ENCODE measurements at regions not wholly inside any gene's neighbourhood (a gene's known extent, or its start where the extent isn't known, plus 50 kb on each side); places are given as distances from the start of the nearest gene placed in this dataset.

- H3K4me1 Mint-ChIP-seq = peaks cover 7% of the 10 kb centered on the region
- no peak overlapping the region for H3K27ac Mint-ChIP-seq
- DNase-seq = no peak
- no peaks in the 10 kb centered on the region for H3K9me3 Mint-ChIP-seq
- no peaks in the 10 kb centered on the region for H3K36me3 Mint-ChIP-seq (ENCODE audit: low read depth)
- ATAC-seq = no peak
- H3K27me3 Mint-ChIP-seq = peaks cover 67% of the 10 kb centered on the region
- no peak overlapping the region for H3K4me3 Mint-ChIP-seq
Observed at GRCh38 chr6:166009385-166010031, 158.1 kb downstream of the TBXT start.

GRCh38 chr6:166008441-166009369, 158.9 kb downstream of the TBXT start:
- no peaks in the 10 kb centered on the region for H3K36me3 Mint-ChIP-seq (ENCODE audit: low read depth)
- H3K27me3 Mint-ChIP-seq = peaks cover 75% of the 10 kb centered on the region
- H3K4me1 Mint-ChIP-seq = peaks cover 7% of the 10 kb centered on the region
- DNase-seq (no peak), ATAC-seq (peak; percentile 31)
- H3K27ac Mint-ChIP-seq = no peak overlapping the region
- H3K9me3 Mint-ChIP-seq = no peaks in the 10 kb centered on the region
- peak overlapping the region; percentile 18 for H3K4me3 Mint-ChIP-seq

- Mint-ChIP-seq H3K36me3 (ENCODE audit: low read depth) (no peaks in the 10 kb centered on the region), H3K9me3 (no peaks in the 10 kb centered on the region), H3K4me1 (peaks cover 7% of the 10 kb centered on the region), H3K4me3 (peak overlapping the region; percentile 18), H3K27ac (no peak overlapping the region), H3K27me3 (peaks cover 80% of the 10 kb centered on the region)
- ATAC-seq (no peak), DNase-seq (no peak)
Observed at GRCh38 chr6:166007349-166008263, 160.0 kb downstream of the TBXT start.

GRCh38 chr6:166006900-166007301, 160.8 kb downstream of the TBXT start:
- Mint-ChIP-seq H3K36me3 (ENCODE audit: low read depth) (no peaks in the 10 kb centered on the region), H3K4me1 (peaks cover 7% of the 10 kb centered on the region), H3K9me3 (no peaks in the 10 kb centered on the region), H3K27ac (no peak overlapping the region), H3K27me3 (peaks cover 73% of the 10 kb centered on the region), H3K4me3 (no peak overlapping the region)
- ATAC-seq (no peak), DNase-seq (no peak)

GRCh38 chr6:166005944-166006899, 161.4 kb downstream of the TBXT start:
- no peak overlapping the region for H3K27ac Mint-ChIP-seq
- no peak for ATAC-seq
- DNase-seq = no peak
- no peak overlapping the region for H3K4me3 Mint-ChIP-seq
- H3K9me3 Mint-ChIP-seq = no peaks in the 10 kb centered on the region
- no peaks in the 10 kb centered on the region for H3K36me3 Mint-ChIP-seq (ENCODE audit: low read depth)
- peaks cover 7% of the 10 kb centered on the region for H3K4me1 Mint-ChIP-seq
- H3K27me3 Mint-ChIP-seq = peaks cover 69% of the 10 kb centered on the region

GRCh38 chr6:166005401-166005943, 162.2 kb downstream of the TBXT start:
- H3K27me3 Mint-ChIP-seq = peaks cover 62% of the 10 kb centered on the region
- H3K4me1 Mint-ChIP-seq = peaks cover 7% of the 10 kb centered on the region
- no peaks in the 10 kb centered on the region for H3K36me3 Mint-ChIP-seq (ENCODE audit: low read depth)
- H3K4me3 Mint-ChIP-seq = no peak overlapping the region
- no peak for ATAC-seq
- no peak for DNase-seq
- H3K9me3 Mint-ChIP-seq = no peaks in the 10 kb centered on the region
- no peak overlapping the region for H3K27ac Mint-ChIP-seq

- Mint-ChIP-seq H3K4me3 (no peak overlapping the region), H3K27ac (no peak overlapping the region), H3K27me3 (peaks cover 56% of the 10 kb centered on the region), H3K4me1 (peaks cover 7% of the 10 kb centered on the region), H3K36me3 (ENCODE audit: low read depth) (no peaks in the 10 kb centered on the region), H3K9me3 (no peaks in the 10 kb centered on the region)
- no peak for DNase-seq
- ATAC-seq = no peak
Observed at GRCh38 chr6:166004876-166005275, 162.8 kb downstream of the TBXT start.

- ATAC-seq (no peak), DNase-seq (no peak)
- peaks cover 52% of the 10 kb centered on the region for H3K27me3 Mint-ChIP-seq
- H3K36me3 Mint-ChIP-seq (ENCODE audit: low read depth) = no peaks in the 10 kb centered on the region
- peaks cover 7% of the 10 kb centered on the region for H3K4me1 Mint-ChIP-seq
- no peaks in the 10 kb centered on the region for H3K9me3 Mint-ChIP-seq
- H3K4me3 Mint-ChIP-seq = no peak overlapping the region
- H3K27ac Mint-ChIP-seq = no peak overlapping the region
Observed at GRCh38 chr6:166004471-166004870, 163.2 kb downstream of the TBXT start.

GRCh38 chr6:166003569-166003968, 164.1 kb downstream of the TBXT start:
- ATAC-seq (no peak), DNase-seq (no peak)
- peaks cover 46% of the 10 kb centered on the region for H3K27me3 Mint-ChIP-seq
- no peaks in the 10 kb centered on the region for H3K9me3 Mint-ChIP-seq
- H3K4me1 Mint-ChIP-seq = peaks cover 7% of the 10 kb centered on the region
- H3K36me3 Mint-ChIP-seq (ENCODE audit: low read depth) = no peaks in the 10 kb centered on the region
- H3K27ac Mint-ChIP-seq = no peak overlapping the region
- no peak overlapping the region for H3K4me3 Mint-ChIP-seq

- H3K27ac Mint-ChIP-seq = no peak overlapping the region
- no peak overlapping the region for H3K4me3 Mint-ChIP-seq
- H3K4me1 Mint-ChIP-seq = no peaks in the 10 kb centered on the region
- ATAC-seq (no peak), DNase-seq (no peak)
- H3K36me3 Mint-ChIP-seq (ENCODE audit: low read depth) = no peaks in the 10 kb centered on the region
- peaks cover 29% of the 10 kb centered on the region for H3K27me3 Mint-ChIP-seq
- H3K9me3 Mint-ChIP-seq = no peaks in the 10 kb centered on the region
Observed at GRCh38 chr6:166001359-166001758, 166.3 kb downstream of the TBXT start.

- no peak for ATAC-seq
- no peak overlapping the region for H3K27ac Mint-ChIP-seq
- no peak for DNase-seq
- no peaks in the 10 kb centered on the region for H3K36me3 Mint-ChIP-seq (ENCODE audit: low read depth)
- H3K9me3 Mint-ChIP-seq = no peaks in the 10 kb centered on the region
- no peak overlapping the region for H3K4me3 Mint-ChIP-seq
- H3K27me3 Mint-ChIP-seq = peaks cover 13% of the 10 kb centered on the region
- H3K4me1 Mint-ChIP-seq = no peaks in the 10 kb centered on the region
Observed at GRCh38 chr6:165999279-165999678, 168.4 kb downstream of the TBXT start.

GRCh38 chr6:165998072-165998471, 169.6 kb downstream of the TBXT start:
- no peaks in the 10 kb centered on the region for H3K36me3 Mint-ChIP-seq (ENCODE audit: low read depth)
- ATAC-seq (no peak), DNase-seq (no peak)
- H3K4me1 Mint-ChIP-seq = no peaks in the 10 kb centered on the region
- no peak overlapping the region for H3K27ac Mint-ChIP-seq
- H3K9me3 Mint-ChIP-seq = no peaks in the 10 kb centered on the region
- H3K4me3 Mint-ChIP-seq = no peak overlapping the region
- peaks cover 5% of the 10 kb centered on the region for H3K27me3 Mint-ChIP-seq

GRCh38 chr6:165991341-165991740, 176.3 kb downstream of the TBXT start:
- Mint-ChIP-seq H3K27me3 (peaks cover 33% of the 10 kb centered on the region), H3K27ac (no peak overlapping the region), H3K36me3 (ENCODE audit: low read depth) (no peaks in the 10 kb centered on the region), H3K9me3 (no peaks in the 10 kb centered on the region), H3K4me3 (no peak overlapping the region), H3K4me1 (peaks cover 11% of the 10 kb centered on the region)
- ATAC-seq (no peak), DNase-seq (no peak)

Data from activated naive CD8-positive, alpha-beta T cell treated with anti-CD3 and anti-CD28 coated beads, Interleukin-2, amount 50 U/mL, for 24 hours (primary cell).